ENCODE measurements at regions not wholly inside any gene's neighbourhood (a gene's known extent, or its start where the extent isn't known, plus 50 kb on each side); places are given as distances from the start of the nearest gene placed in this dataset.

- Histone ChIP-seq H3K27ac (no peak overlapping the region), H3K36me3 (replicated peaks) (no peaks in the 10 kb centered on the region), H3K27me3 (replicated peaks) (no peaks in the 10 kb centered on the region), H3K4me3 (ENCODE audit: low read depth, low read length) (no peak overlapping the region)
- in situ Hi-C loops (cut with HindIII; ENCODE audit: low pct_ligation_motif_present, low sequenced_read_pairs), result no loop called here
- DNase-seq, result no peak
- no peak for TF ChIP-seq CTCF (IDR thresholded peaks at IDR 0.05; ENCODE audit: low read depth, low read length, missing control alignments)
These were observed 136.4 kb upstream of the PCSK5 start for GRCh38 chr9:75754080-75754479.

- in situ Hi-C loops (cut with HindIII; ENCODE audit: low pct_ligation_motif_present, low sequenced_read_pairs), result no loop called here
- Histone ChIP-seq H3K27ac (no peak overlapping the region), H3K4me3 (ENCODE audit: low read depth, low read length) (no peak overlapping the region), H3K27me3 (replicated peaks) (no peaks in the 10 kb centered on the region), H3K36me3 (replicated peaks) (no peaks in the 10 kb centered on the region)
- DNase-seq, result no peak
- no peak for TF ChIP-seq CTCF (IDR thresholded peaks at IDR 0.05; ENCODE audit: low read depth, low read length, missing control alignments)
These were observed 115.3 kb upstream of the PCSK5 start for GRCh38 chr9:75775166-75775565.

GRCh38 chr9:75775966-75776691 lies 114.3 kb upstream of the PCSK5 start:
- Histone ChIP-seq H3K36me3 (replicated peaks) (no peaks in the 10 kb centered on the region), H3K27me3 (replicated peaks) (no peaks in the 10 kb centered on the region), H3K27ac (no peak overlapping the region), H3K4me3 (ENCODE audit: low read depth, low read length) (no peak overlapping the region)
- in situ Hi-C loops (cut with HindIII; ENCODE audit: low pct_ligation_motif_present, low sequenced_read_pairs), result no loop called here
- DNase-seq, result no peak
- TF ChIP-seq CTCF (IDR thresholded peaks at IDR 0.05; ENCODE audit: low read depth, low read length, missing control alignments), result no peak

GRCh38 chr9:75780185-75780584 lies 110.3 kb upstream of the PCSK5 start:
- in situ Hi-C loops (cut with HindIII; ENCODE audit: low pct_ligation_motif_present, low sequenced_read_pairs), result no loop called here
- Histone ChIP-seq H3K4me3 (ENCODE audit: low read depth, low read length) (no peak overlapping the region), H3K27me3 (replicated peaks) (no peaks in the 10 kb centered on the region), H3K27ac (no peak overlapping the region), H3K36me3 (replicated peaks) (no peaks in the 10 kb centered on the region)
- no peak for DNase-seq
- TF ChIP-seq CTCF (IDR thresholded peaks at IDR 0.05; ENCODE audit: low read depth, low read length, missing control alignments), result no peak

- in situ Hi-C loops (cut with HindIII; ENCODE audit: low pct_ligation_motif_present, low sequenced_read_pairs), result no loop called here
- Histone ChIP-seq H3K36me3 (replicated peaks) (no peaks in the 10 kb centered on the region), H3K27ac (no peak overlapping the region), H3K4me3 (ENCODE audit: low read depth, low read length) (no peak overlapping the region), H3K27me3 (replicated peaks) (no peaks in the 10 kb centered on the region)
- no peak for TF ChIP-seq CTCF (IDR thresholded peaks at IDR 0.05; ENCODE audit: low read depth, low read length, missing control alignments)
- peak; percentile 72 for DNase-seq
These were observed 102.4 kb upstream of the PCSK5 start for GRCh38 chr9:75788006-75788634.

Data from brain microvascular endothelial cell (primary cell).